Mammary epithelial cell (primary cell): ENCODE measurements at regions not wholly inside any gene's neighbourhood (a gene's known extent, or its start where the extent isn't known, plus 50 kb on each side); places are given as distances from the start of the nearest gene placed in this dataset.

ENCODE experiments used
- CTCF ChIP-seq, 2 donors: IDR thresholded peaks in 1 of 2; conservative IDR thresholded peaks in 1 of 2; 2 replicates each; pipeline ENCODE4 v1.5.1; 2011 to 2012; ENCODE audit warnings: inconsistent platforms in 2 of 2, low read length in 2 of 2, mild to moderate bottlenecking in 2 of 2, control low read depth in 1 of 2, low read depth in 1 of 2; ENCODE audit not compliant: insufficient read depth in 1 of 2; ENCODE audit errors: extremely low read depth in 1 of 2
- EZH2 ChIP-seq: IDR thresholded peaks from 2 replicates; pipeline ENCODE4 v1.6.1; 2012; ENCODE audit warnings: low read length, inconsistent platforms, borderline replicate concordance

- no peak for TF ChIP-seq CTCF (conservative IDR thresholded peaks at IDR 0.05 in 1 of 2, IDR thresholded peaks at IDR 0.05 in 1 of 2; ENCODE audit: extremely low read depth in 1 of 2, insufficient read depth in 1 of 2, low read depth in 1 of 2, low read length in 2 of 2)
- no peak for TF ChIP-seq EZH2
These were observed 355.8 kb upstream of the BOD1L1 start for GRCh38 chr4:13983189-13983790.
